ENCODE measurements at regions not wholly inside any gene's neighbourhood (a gene's known extent, or its start where the extent isn't known, plus 50 kb on each side); places are given as distances from the start of the nearest gene placed in this dataset.

- no peak for TF ChIP-seq TAF1 (IDR thresholded peaks at IDR 0.05; ENCODE audit: borderline replicate concordance, insufficient read depth, low read length)
- no peak for TF ChIP-seq FOXP2 (optimal IDR thresholded peaks at IDR 0.05; ENCODE audit: borderline replicate concordance, extremely low read depth, extremely low read length, insufficient read depth)
- TF ChIP-seq REST (IDR thresholded peaks at IDR 0.05; ENCODE audit: insufficient read depth in 1 of 2, low read depth in 2 of 2, low read length in 2 of 2), result no peak
- no peak for TF ChIP-seq POLR2AphosphoS5 (IDR thresholded peaks at IDR 0.05; ENCODE audit: low read depth, low read length)
- TF ChIP-seq SIN3A (IDR thresholded peaks at IDR 0.05; ENCODE audit: borderline replicate concordance, insufficient read depth, low read length), result no peak
These were observed 88.6 kb upstream of the PCSK2 start for GRCh38 chr20:17138237-17138636.

- TF ChIP-seq POLR2AphosphoS5 (IDR thresholded peaks at IDR 0.05; ENCODE audit: low read depth, low read length), result no peak
These were observed 85.9 kb upstream of the PCSK2 start for GRCh38 chr20:17140894-17141293.

GRCh38 chr20:17141568-17141967 is 85.3 kb upstream of the PCSK2 start:
- TF ChIP-seq TAF1 (IDR thresholded peaks at IDR 0.05; ENCODE audit: borderline replicate concordance, insufficient read depth, low read length), result no peak
- TF ChIP-seq SIN3A (IDR thresholded peaks at IDR 0.05; ENCODE audit: borderline replicate concordance, insufficient read depth, low read length), result no peak
- TF ChIP-seq FOXP2 (optimal IDR thresholded peaks at IDR 0.05; ENCODE audit: borderline replicate concordance, extremely low read depth, extremely low read length, insufficient read depth), result no peak
- no peak for TF ChIP-seq POLR2AphosphoS5 (IDR thresholded peaks at IDR 0.05; ENCODE audit: low read depth, low read length)
- TF ChIP-seq REST (IDR thresholded peaks at IDR 0.05; ENCODE audit: insufficient read depth in 1 of 2, low read depth in 2 of 2, low read length in 2 of 2), result no peak

- TF ChIP-seq REST (IDR thresholded peaks at IDR 0.05; ENCODE audit: insufficient read depth in 1 of 2, low read depth in 2 of 2, low read length in 2 of 2), result no peak
- TF ChIP-seq SIN3A (IDR thresholded peaks at IDR 0.05; ENCODE audit: borderline replicate concordance, insufficient read depth, low read length), result no peak
- no peak for TF ChIP-seq TAF1 (IDR thresholded peaks at IDR 0.05; ENCODE audit: borderline replicate concordance, insufficient read depth, low read length)
- TF ChIP-seq POLR2AphosphoS5 (IDR thresholded peaks at IDR 0.05; ENCODE audit: low read depth, low read length), result no peak
- TF ChIP-seq FOXP2 (optimal IDR thresholded peaks at IDR 0.05; ENCODE audit: borderline replicate concordance, extremely low read depth, extremely low read length, insufficient read depth), result no peak
These were observed 84.2 kb upstream of the PCSK2 start for GRCh38 chr20:17142666-17143065.

- TF ChIP-seq TAF1 (IDR thresholded peaks at IDR 0.05; ENCODE audit: borderline replicate concordance, insufficient read depth, low read length) (no peak), REST (IDR thresholded peaks at IDR 0.05; ENCODE audit: insufficient read depth in 1 of 2, low read depth in 2 of 2, low read length in 2 of 2) (no peak), SIN3A (IDR thresholded peaks at IDR 0.05; ENCODE audit: borderline replicate concordance, insufficient read depth, low read length) (no peak), FOXP2 (optimal IDR thresholded peaks at IDR 0.05; ENCODE audit: borderline replicate concordance, extremely low read depth, extremely low read length, insufficient read depth) (no peak), POLR2AphosphoS5 (IDR thresholded peaks at IDR 0.05; ENCODE audit: low read depth, low read length) (no peak)
These were observed 76.0 kb upstream of the PCSK2 start for GRCh38 chr20:17150858-17151257.

Measured in PFSK-1 (cell line).